ENCODE measurements at regions not wholly inside any gene's neighbourhood (a gene's known extent, or its start where the extent isn't known, plus 50 kb on each side); places are given as distances from the start of the nearest gene placed in this dataset.

DNA sequence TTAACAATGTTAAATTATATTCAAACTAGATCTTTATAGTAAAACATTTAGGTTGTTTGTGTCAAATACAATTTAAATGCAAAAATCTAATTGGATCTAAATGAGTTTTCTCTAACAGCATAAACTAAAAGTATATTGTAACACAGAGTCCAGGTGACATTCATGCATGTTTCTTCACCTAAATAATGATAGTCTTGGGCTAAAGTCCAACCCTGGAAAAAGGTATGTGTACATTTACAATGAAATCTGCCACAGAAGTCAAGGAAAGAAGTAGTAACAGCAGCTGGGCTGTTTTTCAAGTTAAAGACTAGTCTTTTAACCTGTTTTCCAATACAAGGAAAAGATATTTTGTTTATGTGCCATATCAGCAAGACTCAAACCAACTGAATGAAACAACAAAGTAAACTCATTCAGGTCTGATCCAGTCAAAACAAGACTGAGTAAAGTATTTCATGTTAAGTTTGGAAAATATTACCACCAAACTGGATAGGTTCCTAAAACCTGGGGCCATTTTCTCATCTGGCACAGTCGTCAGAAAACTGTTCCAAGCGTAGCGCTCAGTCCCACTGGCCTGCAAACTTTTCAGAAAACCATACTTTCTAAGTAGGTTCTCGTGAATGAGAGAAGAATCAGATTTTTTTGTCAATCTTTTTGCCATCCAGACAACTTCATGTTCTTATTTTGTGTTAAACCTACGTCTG, 349.2 kb downstream of the HGF start:
- TF ChIP-seq, protein P1, sequence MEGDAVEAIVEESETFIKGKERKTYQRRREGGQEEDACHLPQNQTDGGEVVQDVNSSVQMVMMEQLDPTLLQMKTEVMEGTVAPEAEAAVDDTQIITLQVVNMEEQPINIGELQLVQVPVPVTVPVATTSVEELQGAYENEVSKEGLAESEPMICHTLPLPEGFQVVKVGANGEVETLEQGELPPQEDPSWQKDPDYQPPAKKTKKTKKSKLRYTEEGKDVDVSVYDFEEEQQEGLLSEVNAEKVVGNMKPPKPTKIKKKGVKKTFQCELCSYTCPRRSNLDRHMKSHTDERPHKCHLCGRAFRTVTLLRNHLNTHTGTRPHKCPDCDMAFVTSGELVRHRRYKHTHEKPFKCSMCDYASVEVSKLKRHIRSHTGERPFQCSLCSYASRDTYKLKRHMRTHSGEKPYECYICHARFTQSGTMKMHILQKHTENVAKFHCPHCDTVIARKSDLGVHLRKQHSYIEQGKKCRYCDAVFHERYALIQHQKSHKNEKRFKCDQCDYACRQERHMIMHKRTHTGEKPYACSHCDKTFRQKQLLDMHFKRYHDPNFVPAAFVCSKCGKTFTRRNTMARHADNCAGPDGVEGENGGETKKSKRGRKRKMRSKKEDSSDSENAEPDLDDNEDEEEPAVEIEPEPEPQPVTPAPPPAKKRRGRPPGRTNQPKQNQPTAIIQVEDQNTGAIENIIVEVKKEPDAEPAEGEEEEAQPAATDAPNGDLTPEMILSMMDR (IDR thresholded peaks at IDR 0.05; ENCODE audit: low read depth, low read length, missing input control), result no peak
- TF ChIP-seq, protein P2, sequence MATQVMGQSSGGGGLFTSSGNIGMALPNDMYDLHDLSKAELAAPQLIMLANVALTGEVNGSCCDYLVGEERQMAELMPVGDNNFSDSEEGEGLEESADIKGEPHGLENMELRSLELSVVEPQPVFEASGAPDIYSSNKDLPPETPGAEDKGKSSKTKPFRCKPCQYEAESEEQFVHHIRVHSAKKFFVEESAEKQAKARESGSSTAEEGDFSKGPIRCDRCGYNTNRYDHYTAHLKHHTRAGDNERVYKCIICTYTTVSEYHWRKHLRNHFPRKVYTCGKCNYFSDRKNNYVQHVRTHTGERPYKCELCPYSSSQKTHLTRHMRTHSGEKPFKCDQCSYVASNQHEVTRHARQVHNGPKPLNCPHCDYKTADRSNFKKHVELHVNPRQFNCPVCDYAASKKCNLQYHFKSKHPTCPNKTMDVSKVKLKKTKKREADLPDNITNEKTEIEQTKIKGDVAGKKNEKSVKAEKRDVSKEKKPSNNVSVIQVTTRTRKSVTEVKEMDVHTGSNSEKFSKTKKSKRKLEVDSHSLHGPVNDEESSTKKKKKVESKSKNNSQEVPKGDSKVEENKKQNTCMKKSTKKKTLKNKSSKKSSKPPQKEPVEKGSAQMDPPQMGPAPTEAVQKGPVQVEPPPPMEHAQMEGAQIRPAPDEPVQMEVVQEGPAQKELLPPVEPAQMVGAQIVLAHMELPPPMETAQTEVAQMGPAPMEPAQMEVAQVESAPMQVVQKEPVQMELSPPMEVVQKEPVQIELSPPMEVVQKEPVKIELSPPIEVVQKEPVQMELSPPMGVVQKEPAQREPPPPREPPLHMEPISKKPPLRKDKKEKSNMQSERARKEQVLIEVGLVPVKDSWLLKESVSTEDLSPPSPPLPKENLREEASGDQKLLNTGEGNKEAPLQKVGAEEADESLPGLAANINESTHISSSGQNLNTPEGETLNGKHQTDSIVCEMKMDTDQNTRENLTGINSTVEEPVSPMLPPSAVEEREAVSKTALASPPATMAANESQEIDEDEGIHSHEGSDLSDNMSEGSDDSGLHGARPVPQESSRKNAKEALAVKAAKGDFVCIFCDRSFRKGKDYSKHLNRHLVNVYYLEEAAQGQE (IDR thresholded peaks at IDR 0.05), result no peak
- TF ChIP-seq JUND (IDR thresholded peaks at IDR 0.05), result no peak
- no peak for TF ChIP-seq GABPA (IDR thresholded peaks at IDR 0.05 in 1 of 2, conservative IDR thresholded peaks at IDR 0.05 in 1 of 2)
- TF ChIP-seq YY1 (IDR thresholded peaks at IDR 0.05), result no peak
- no peak for TF ChIP-seq SP1 (IDR thresholded peaks at IDR 0.05)
- no peak for TF ChIP-seq RAD21 (IDR thresholded peaks at IDR 0.05)
- TF ChIP-seq, protein P3, sequence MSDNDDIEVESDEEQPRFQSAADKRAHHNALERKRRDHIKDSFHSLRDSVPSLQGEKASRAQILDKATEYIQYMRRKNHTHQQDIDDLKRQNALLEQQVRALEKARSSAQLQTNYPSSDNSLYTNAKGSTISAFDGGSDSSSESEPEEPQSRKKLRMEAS (IDR thresholded peaks at IDR 0.05), result no peak
- no peak for TF ChIP-seq EGR1 (IDR thresholded peaks at IDR 0.05; ENCODE audit: low read depth in 2 of 2)
